GM13977 (cell line): ENCODE measurements at regions not wholly inside any gene's neighbourhood (a gene's known extent, or its start where the extent isn't known, plus 50 kb on each side); places are given as distances from the start of the nearest gene placed in this dataset.

Experiments used
- DNase-seq: peaks from one replicate; pipeline ENCODE4 v3.0.0; 2012; ENCODE audit warnings: low spot score
- in situ Hi-C: fragments of 300-500 bp; cut with MboI; formaldehyde crosslinking; loops from one replicate; pipeline ENCODE4 v1.12.0; 2022; ENCODE audit warnings: low sequenced_read_pairs, low pct_unique_long_range_greater_than_20kb, mixed read lengths, inconsistent platforms; ENCODE audit not compliant: unreplicated experiment
- TF ChIP-seq, protein P1 (sequence below): IDR thresholded peaks from 2 replicates; pipeline ENCODE4 v1.5.1; 2012; ENCODE audit warnings: mild to moderate bottlenecking, control low read depth; ENCODE audit not compliant: insufficient read depth; ENCODE audit errors: extremely low read depth, missing control alignments

GRCh38 chr2:3131636-3132326 lies 245.8 kb downstream of the EIPR1 start:
- no peak for DNase-seq
- in situ Hi-C loops, result no loop called here
- TF ChIP-seq, protein P1, sequence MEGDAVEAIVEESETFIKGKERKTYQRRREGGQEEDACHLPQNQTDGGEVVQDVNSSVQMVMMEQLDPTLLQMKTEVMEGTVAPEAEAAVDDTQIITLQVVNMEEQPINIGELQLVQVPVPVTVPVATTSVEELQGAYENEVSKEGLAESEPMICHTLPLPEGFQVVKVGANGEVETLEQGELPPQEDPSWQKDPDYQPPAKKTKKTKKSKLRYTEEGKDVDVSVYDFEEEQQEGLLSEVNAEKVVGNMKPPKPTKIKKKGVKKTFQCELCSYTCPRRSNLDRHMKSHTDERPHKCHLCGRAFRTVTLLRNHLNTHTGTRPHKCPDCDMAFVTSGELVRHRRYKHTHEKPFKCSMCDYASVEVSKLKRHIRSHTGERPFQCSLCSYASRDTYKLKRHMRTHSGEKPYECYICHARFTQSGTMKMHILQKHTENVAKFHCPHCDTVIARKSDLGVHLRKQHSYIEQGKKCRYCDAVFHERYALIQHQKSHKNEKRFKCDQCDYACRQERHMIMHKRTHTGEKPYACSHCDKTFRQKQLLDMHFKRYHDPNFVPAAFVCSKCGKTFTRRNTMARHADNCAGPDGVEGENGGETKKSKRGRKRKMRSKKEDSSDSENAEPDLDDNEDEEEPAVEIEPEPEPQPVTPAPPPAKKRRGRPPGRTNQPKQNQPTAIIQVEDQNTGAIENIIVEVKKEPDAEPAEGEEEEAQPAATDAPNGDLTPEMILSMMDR, result no peak

GRCh38 chr2:3130889-3131635 lies 246.6 kb downstream of the EIPR1 start:
- TF ChIP-seq, protein P1, result no peak
- in situ Hi-C loops, result no loop called here
- DNase-seq, result no peak

GRCh38 chr2:3130444-3130843 lies 247.2 kb downstream of the EIPR1 start:
- in situ Hi-C loops, result no loop called here
- no peak for DNase-seq
- TF ChIP-seq, protein P1, result no peak

DNA sequence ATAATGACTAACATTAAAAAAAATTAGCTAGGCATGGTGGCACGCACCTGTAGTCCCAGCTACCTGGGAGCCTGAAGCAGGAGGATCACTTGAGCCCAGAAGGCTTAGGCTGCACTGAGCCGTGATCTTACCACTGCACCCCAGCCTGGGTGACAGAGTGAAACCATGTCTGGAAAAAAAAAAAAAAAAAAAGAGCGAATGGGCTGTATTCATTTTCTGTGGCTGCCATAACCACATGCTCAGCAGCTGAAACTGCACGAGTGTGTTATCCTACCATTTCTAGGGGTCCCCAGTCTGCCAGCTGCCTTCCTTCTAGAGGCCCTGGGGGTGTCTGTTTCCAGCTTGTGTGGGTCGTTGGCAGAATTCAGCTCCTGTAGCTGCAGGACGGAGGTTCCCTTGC lies 247.8 kb downstream of the EIPR1 start:
- TF ChIP-seq, protein P1, result no peak
- in situ Hi-C loops, result no loop called here
- DNase-seq, result no peak

GRCh38 chr2:3128786-3129185 lies 248.8 kb downstream of the EIPR1 start:
- TF ChIP-seq, protein P1, result no peak
- DNase-seq, result no peak
- in situ Hi-C loops, result no loop called here

GRCh38 chr2:3127710-3128109 lies 249.9 kb downstream of the EIPR1 start:
- DNase-seq, result no peak
- TF ChIP-seq, protein P1, result no peak
- in situ Hi-C loops, result no loop called here
